ENCODE measurements at regions not wholly inside any gene's neighbourhood (a gene's known extent, or its start where the extent isn't known, plus 50 kb on each side); places are given as distances from the start of the nearest gene placed in this dataset.

GRCh38 chr18:34354351-34354750 is 129.6 kb upstream of the NOL4 start:
- 77 to 90% (median 88%) methylated on average over 3 of the region's 3 CpGs for WGBS, 3 donors
- intact Hi-C loops (cut with DNase I), result no loop called here
- Histone ChIP-seq H3K27me3 (no peaks in the 10 kb centered on the region), H3K9me3 (no peaks in the 10 kb centered on the region), H3K4me3 (no peak overlapping the region), H3K27ac (no peak overlapping the region), H3K4me1 (ENCODE audit: insufficient read depth) (no peaks in the 10 kb centered on the region), H3K36me3 (no peaks in the 10 kb centered on the region)
- no peak for DNase-seq
- TF ChIP-seq CTCF (IDR thresholded peaks at IDR 0.05), result no peak
- no peak for TF ChIP-seq POLR2A (IDR thresholded peaks at IDR 0.05)
- TF ChIP-seq EP300 (IDR thresholded peaks at IDR 0.05), result no peak

DNA sequence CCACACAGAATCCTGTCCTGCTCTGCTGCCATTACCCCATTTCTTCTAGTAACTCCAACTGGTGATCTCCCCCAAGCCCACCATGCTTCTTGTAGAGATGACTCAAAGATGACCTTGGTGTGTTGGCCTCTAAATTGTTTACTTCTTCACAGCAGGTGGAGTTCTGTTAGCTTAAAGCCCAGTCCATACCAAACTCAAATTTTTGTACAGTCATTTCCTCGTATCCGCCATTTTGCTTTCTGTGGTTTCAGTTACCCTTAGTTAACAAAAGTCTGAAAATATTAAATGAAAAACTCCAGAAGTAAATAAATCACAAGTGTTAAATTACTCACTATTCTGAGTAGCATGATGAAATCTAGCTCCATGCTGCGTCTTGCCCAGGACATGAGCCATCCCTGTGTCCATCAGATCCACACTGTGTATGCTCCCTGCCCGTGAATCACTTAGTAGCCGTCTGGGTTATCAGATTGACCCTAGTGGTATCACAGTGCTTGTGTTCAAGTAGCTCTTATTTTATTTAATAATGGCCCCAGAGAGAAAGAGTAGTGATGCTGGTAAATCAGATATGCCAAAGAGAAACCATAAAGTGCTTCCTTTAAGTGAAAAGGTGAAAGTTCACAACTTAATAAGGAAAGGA is 133.3 kb upstream of the NOL4 start:
- Histone ChIP-seq H3K27me3 (no peaks in the 10 kb centered on the region), H3K4me3 (no peak overlapping the region), H3K4me1 (ENCODE audit: insufficient read depth) (no peaks in the 10 kb centered on the region), H3K9me3 (no peaks in the 10 kb centered on the region), H3K27ac (no peak overlapping the region), H3K36me3 (no peaks in the 10 kb centered on the region)
- TF ChIP-seq POLR2A (IDR thresholded peaks at IDR 0.05) (no peak), CTCF (IDR thresholded peaks at IDR 0.05) (no peak), EP300 (IDR thresholded peaks at IDR 0.05) (no peak)
- intact Hi-C loops (cut with DNase I), result no loop called here
- WGBS, 3 donors, result 88 to 95% (median 91%) methylated on average over 5 of the region's 5 CpGs
- DNase-seq, result no peak

DNA sequence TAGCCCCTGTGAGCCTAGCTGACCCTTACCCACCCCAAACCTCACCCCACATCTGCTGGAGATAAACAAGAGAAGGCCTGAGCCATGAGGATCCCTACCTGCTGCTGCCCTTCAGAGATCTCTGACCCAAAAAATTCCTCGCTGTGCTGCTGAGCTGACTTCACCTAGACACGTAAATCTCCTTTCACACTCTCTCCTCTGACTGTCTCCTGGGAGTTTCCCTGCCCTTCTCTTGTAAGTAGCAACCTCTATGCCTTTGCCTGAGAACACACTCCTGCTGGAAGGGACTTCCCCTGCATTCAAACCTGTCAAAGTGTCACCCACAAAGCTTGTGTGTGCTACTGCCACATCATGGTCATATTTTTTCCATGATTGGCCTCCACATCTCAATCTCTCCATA is 134.2 kb upstream of the NOL4 start:
- no peak for DNase-seq
- intact Hi-C loops (cut with DNase I), result no loop called here
- TF ChIP-seq EP300 (IDR thresholded peaks at IDR 0.05), result no peak
- no peak for TF ChIP-seq CTCF (IDR thresholded peaks at IDR 0.05)
- H3K27me3 ChIP-seq, result no peaks in the 10 kb centered on the region
- H3K27ac ChIP-seq, result no peak overlapping the region
- H3K9me3 ChIP-seq, result no peaks in the 10 kb centered on the region
- no peak overlapping the region for H3K4me3 ChIP-seq
- H3K36me3 ChIP-seq, result no peaks in the 10 kb centered on the region
- 78 to 91% (median 84%) methylated on average over 2 of the region's 2 CpGs for WGBS, 3 donors
- H3K4me1 ChIP-seq (ENCODE audit: insufficient read depth), result no peaks in the 10 kb centered on the region

DNA sequence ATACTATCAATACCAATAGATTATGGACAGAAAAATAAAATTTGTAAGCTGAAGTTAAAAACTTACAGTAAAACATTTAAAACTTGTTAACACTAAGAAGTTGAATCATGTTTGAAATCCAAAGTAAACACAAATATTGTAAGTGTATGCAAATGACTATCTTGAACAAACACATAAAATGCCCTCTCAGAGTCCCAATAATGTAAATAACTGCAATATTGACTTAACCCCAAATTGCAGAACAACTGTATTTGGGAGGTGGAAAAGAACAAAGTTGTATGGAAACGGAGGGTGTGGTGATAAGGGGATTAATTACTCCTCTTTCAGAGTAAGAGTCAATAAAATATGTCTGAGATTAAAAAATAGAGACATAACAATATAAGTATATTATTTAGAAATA is 140.0 kb upstream of the NOL4 start:
- Histone ChIP-seq H3K9me3 (no peaks in the 10 kb centered on the region), H3K36me3 (no peaks in the 10 kb centered on the region), H3K27me3 (no peaks in the 10 kb centered on the region), H3K4me1 (ENCODE audit: insufficient read depth) (no peaks in the 10 kb centered on the region), H3K27ac (no peak overlapping the region), H3K4me3 (no peak overlapping the region)
- WGBS, 3 donors, result 2 to 35% (median 11%) methylated on average over 1 of the region's 1 CpG
- TF ChIP-seq EP300 (IDR thresholded peaks at IDR 0.05) (no peak), POLR2A (IDR thresholded peaks at IDR 0.05) (no peak), CTCF (IDR thresholded peaks at IDR 0.05) (no peak)
- no peak for DNase-seq
- intact Hi-C loops (cut with DNase I), result loop anchor here in 1 of 4 donors (2.0 kb wide), 1 partner anchor 38 kb away; no protein-coding TSS in a partner anchor
